AG04449 (cell line): ENCODE measurements at regions not wholly inside any gene's neighbourhood (a gene's known extent, or its start where the extent isn't known, plus 50 kb on each side); places are given as distances from the start of the nearest gene placed in this dataset.

Source experiments
- CTCF ChIA-PET: fragments of 350-600 bp; formaldehyde crosslinking; extraction: SDS; loops from one replicate; lab custom pipeline; 2021; ENCODE audit warnings: antibody characterized with exemption; lab: Yijun Ruan, JAX
- POLR2A ChIA-PET: fragments of 400-600, 350-600 bp; formaldehyde crosslinking; extraction: SDS; loops from one replicate; lab custom pipeline; 2020; ENCODE audit warnings: antibody characterized with exemption, inconsistent platforms; lab: Yijun Ruan, JAX
- DNase-seq: peaks from one replicate; pipeline ENCODE4 v3.0.0-alpha.2; 2010; ENCODE audit warnings: low read depth, low spot score
- H3K4me3 ChIP-seq: 2 replicates; pipeline ENCODE4 v1.5.1; 2011; ENCODE audit warnings: low read depth, mild to moderate bottlenecking, control low read depth, low read length
- TF ChIP-seq, protein P1 (sequence below): IDR thresholded peaks from one replicate; pipeline ENCODE4 v1.5.1; 2011; ENCODE audit warnings: mild to moderate bottlenecking, moderate library complexity, low read length, control low read depth, inconsistent platforms; ENCODE audit not compliant: insufficient read depth; ENCODE audit errors: missing control alignments

- TF ChIP-seq, protein P1, sequence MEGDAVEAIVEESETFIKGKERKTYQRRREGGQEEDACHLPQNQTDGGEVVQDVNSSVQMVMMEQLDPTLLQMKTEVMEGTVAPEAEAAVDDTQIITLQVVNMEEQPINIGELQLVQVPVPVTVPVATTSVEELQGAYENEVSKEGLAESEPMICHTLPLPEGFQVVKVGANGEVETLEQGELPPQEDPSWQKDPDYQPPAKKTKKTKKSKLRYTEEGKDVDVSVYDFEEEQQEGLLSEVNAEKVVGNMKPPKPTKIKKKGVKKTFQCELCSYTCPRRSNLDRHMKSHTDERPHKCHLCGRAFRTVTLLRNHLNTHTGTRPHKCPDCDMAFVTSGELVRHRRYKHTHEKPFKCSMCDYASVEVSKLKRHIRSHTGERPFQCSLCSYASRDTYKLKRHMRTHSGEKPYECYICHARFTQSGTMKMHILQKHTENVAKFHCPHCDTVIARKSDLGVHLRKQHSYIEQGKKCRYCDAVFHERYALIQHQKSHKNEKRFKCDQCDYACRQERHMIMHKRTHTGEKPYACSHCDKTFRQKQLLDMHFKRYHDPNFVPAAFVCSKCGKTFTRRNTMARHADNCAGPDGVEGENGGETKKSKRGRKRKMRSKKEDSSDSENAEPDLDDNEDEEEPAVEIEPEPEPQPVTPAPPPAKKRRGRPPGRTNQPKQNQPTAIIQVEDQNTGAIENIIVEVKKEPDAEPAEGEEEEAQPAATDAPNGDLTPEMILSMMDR = no peak
- H3K4me3 ChIP-seq = no peak overlapping the region
- CTCF ChIA-PET = interaction anchor here (1.3 kb wide), 1 partner anchor 10 kb away, joined by 3 read pairs; no protein-coding TSS in a partner anchor
- no peak for DNase-seq
- POLR2A ChIA-PET = no interaction called here
These were observed 61.7 kb upstream of the TMEM17 start for GRCh38 chr2:62567669-62568068.

GRCh38 chr2:62566847-62567246, 60.9 kb upstream of the TMEM17 start:
- TF ChIP-seq, protein P1 = no peak
- DNase-seq = no peak
- ChIA-PET POLR2A (interaction anchor here (0.8 kb wide), 1 partner anchor 23 kb away, joined by 3 read pairs; no protein-coding TSS in a partner anchor), CTCF (interaction anchor here (0.6 to 1.3 kb wide), 3 partner anchors 9 to 109 kb away, joined by 3 read pairs; no protein-coding TSS in a partner anchor)
- H3K4me3 ChIP-seq = no peak overlapping the region

- no peak overlapping the region for H3K4me3 ChIP-seq
- ChIA-PET POLR2A (no interaction called here), CTCF (interaction anchor here (0.7 to 0.9 kb wide), 2 partner anchors 99 to 108 kb away, joined by 3 to 4 read pairs; no protein-coding TSS in a partner anchor)
- DNase-seq = no peak
- TF ChIP-seq, protein P1 = no peak
These were observed 59.4 kb upstream of the TMEM17 start for GRCh38 chr2:62565309-62565908.

GRCh38 chr2:62564380-62565137, 58.6 kb upstream of the TMEM17 start:
- ChIA-PET POLR2A (no interaction called here), CTCF (interaction anchor here (0.9 to 1.0 kb wide), 2 partner anchors 18 to 107 kb away, joined by 3 to 4 read pairs; no protein-coding TSS in a partner anchor)
- TF ChIP-seq, protein P1 = no peak

GRCh38 chr2:62561586-62561985, 55.6 kb upstream of the TMEM17 start:
- H3K4me3 ChIP-seq = no peak overlapping the region
- ChIA-PET CTCF (no interaction called here), POLR2A (no interaction called here)
- no peak for DNase-seq
- TF ChIP-seq, protein P1 = no peak

More at GRCh38 chr2:62564380-62565137, 58.6 kb upstream of the TMEM17 start:
- H3K4me3 ChIP-seq = no peak overlapping the region
- no peak for DNase-seq

GRCh38 chr2:62559582-62559981, 53.6 kb upstream of the TMEM17 start:
- H3K4me3 ChIP-seq = no peak overlapping the region
- ChIA-PET POLR2A (no interaction called here), CTCF (no interaction called here)
- TF ChIP-seq, protein P1 = no peak
- no peak for DNase-seq
